GM12878 (cell line): ENCODE measurements at regions not wholly inside any gene's neighbourhood (a gene's known extent, or its start where the extent isn't known, plus 50 kb on each side); places are given as distances from the start of the nearest gene placed in this dataset.

ENCODE experiments used
- ATAC-seq: fragments of 200-7000 bp; cut with Tn5 transposase; 3 replicates; pipeline ENCODE4 v1.9.1; 2020; ENCODE audit warnings: mild to moderate bottlenecking, moderate library complexity
- BruUV-seq: library from RNA; stranded (reverse); fragments of 400-500 nt; replicated peaks from 2 replicates; lab custom pipeline; 2021; lab: Mats Ljungman, UMichigan
- CTCF ChIA-PET: fragments of 300-600 bp; sonication (Branson Sonifier 250); formaldehyde crosslinking; extraction: SDS; loops from one replicate; lab custom pipeline; 2021; ENCODE audit warnings: inconsistent platforms; lab: Yijun Ruan, JAX
- POLR2A ChIA-PET: fragments of 350-600 bp; formaldehyde crosslinking; extraction: SDS; loops from one replicate; lab custom pipeline; 2021; ENCODE audit warnings: inconsistent platforms; lab: Charles Lee
- RAD21 ChIA-PET: fragments of 300-600 bp; sonication (Branson Sonifier 250); formaldehyde crosslinking; loops from one replicate; lab custom pipeline; 2023; ENCODE audit warnings: antibody characterized with exemption; ENCODE audit not compliant: unreplicated experiment; lab: Charles Lee
- SMC1A ChIA-PET: fragments of 300-600 bp; sonication (Branson Sonifier 250); formaldehyde crosslinking; loops from one replicate; lab custom pipeline; 2023; ENCODE audit not compliant: unreplicated experiment, uncharacterized antibody; lab: Charles Lee
- DNase-seq: peaks from one replicate; pipeline ENCODE4 v3.0.0-alpha.2; 2011; ENCODE audit warnings: low read depth, low spot score
- FAIRE-seq: peaks from 3 replicates; lab custom pipeline; 2011; peaks lifted over from hg19 to GRCh38; lab: Jason Lieb, UNC
- H2AFZ ChIP-seq: 2 replicates; pipeline ENCODE4 v1.6.0; 2011; ENCODE audit warnings: low read depth, low read length, control low read depth; ENCODE audit not compliant: control insufficient read depth
- H3K27ac ChIP-seq: 2 replicates; pipeline ENCODE4 v1.5.1; 2011; ENCODE audit warnings: control low read depth; ENCODE audit not compliant: control insufficient read depth, insufficient read depth
- H3K27me3 ChIP-seq, 2 experiments: replicated peaks in 1 of 2; 2 replicates each; pipeline versions ENCODE4 v1.6.0 to v1.6.1; 2011; ENCODE audit warnings: low read length in 1 of 2; ENCODE audit not compliant: control insufficient read depth in 2 of 2, insufficient read depth in 2 of 2
- H3K36me3 ChIP-seq, 2 experiments: 2 replicates each; pipeline ENCODE4 v1.5.1; 2011; ENCODE audit warnings: low read length in 1 of 2; ENCODE audit not compliant: control insufficient read depth in 2 of 2, insufficient read depth in 2 of 2
- H3K4me1 ChIP-seq: 2 replicates; pipeline ENCODE4 v1.6.1; 2011; ENCODE audit warnings: mild to moderate bottlenecking, low read length, moderate library complexity, mixed read lengths; ENCODE audit not compliant: control insufficient read depth, insufficient read depth
- H3K4me2 ChIP-seq: 2 replicates; pipeline ENCODE4 v1.6.0; 2011; ENCODE audit warnings: control low read depth; ENCODE audit not compliant: control insufficient read depth, insufficient read depth
- H3K4me3 ChIP-seq: fragments of 200-600 bp; sonication (generic); 2 replicates; pipeline ENCODE4 v1.5.1; 2016
- H3K79me2 ChIP-seq: 2 replicates; pipeline ENCODE4 v1.6.0; 2011; ENCODE audit warnings: low read length; ENCODE audit not compliant: control insufficient read depth, insufficient read depth
- H3K9ac ChIP-seq: 2 replicates; pipeline ENCODE4 v1.8.0; 2011; ENCODE audit warnings: low read length, control low read depth, mixed read lengths; ENCODE audit not compliant: control insufficient read depth, insufficient read depth
- H3K9me3 ChIP-seq: replicated peaks from 3 replicates; pipeline ENCODE4 v1.5.1; 2011; ENCODE audit warnings: mild to moderate bottlenecking, low read length; ENCODE audit not compliant: control insufficient read depth, insufficient read depth
- H4K20me1 ChIP-seq: 2 replicates; pipeline ENCODE4 v1.6.0; 2011; ENCODE audit not compliant: control insufficient read depth, insufficient read depth
- BRCA1 ChIP-seq: IDR thresholded peaks from 2 replicates; pipeline ENCODE4 v1.6.1; 2011; ENCODE audit warnings: low read depth, low read length, improper control_type of control experiment
- CBX5 ChIP-seq: sonication (generic); IDR thresholded peaks from 2 replicates; pipeline ENCODE4 v1.6.1; 2016; ENCODE audit warnings: low read depth, moderate library complexity, mild to moderate bottlenecking, inconsistent platforms
- GATAD2B ChIP-seq: fragments of 450-650 bp; conservative IDR thresholded peaks from 2 replicates; pipeline ENCODE4 v1.6.1; 2017; ENCODE audit warnings: low read depth, mild to moderate bottlenecking, moderate library complexity
- HDAC2 ChIP-seq: fragments of 200-600 bp; sonication (generic); IDR thresholded peaks from 2 replicates; pipeline ENCODE4 v1.6.1; 2017
- KAT2A ChIP-seq: conservative IDR thresholded peaks from 2 replicates; pipeline ENCODE4 v1.6.1; 2011; ENCODE audit warnings: low read depth, low read length; ENCODE audit not compliant: control insufficient read depth
- NFYA ChIP-seq: IDR thresholded peaks from 2 replicates; pipeline ENCODE4 v1.6.1; 2011; ENCODE audit warnings: low read depth, mild to moderate bottlenecking, low read length, improper control_type of control experiment, borderline replicate concordance
- NFYB ChIP-seq: IDR thresholded peaks from 2 replicates; pipeline ENCODE4 v1.6.1; 2011; ENCODE audit warnings: low read depth, mild to moderate bottlenecking, low read length, improper control_type of control experiment, moderate library complexity; ENCODE audit not compliant: insufficient read depth
- RCOR1 ChIP-seq: conservative IDR thresholded peaks from 2 replicates; pipeline ENCODE4 v1.6.1; 2012; ENCODE audit warnings: low read depth, low read length, improper control_type of control experiment
- SMAD1 ChIP-seq: fragments of 450-650 bp; IDR thresholded peaks from 2 replicates; pipeline ENCODE4 v1.6.1; 2018; ENCODE audit warnings: mild to moderate bottlenecking, low read depth; ENCODE audit not compliant: partially characterized antibody
- SREBF2 ChIP-seq: IDR thresholded peaks from 2 replicates; pipeline ENCODE4 v1.6.1; 2012; ENCODE audit warnings: mild to moderate bottlenecking, low read length
- YBX1 ChIP-seq: fragments of 450-650 bp; IDR thresholded peaks from 2 replicates; pipeline ENCODE4 v1.6.1; 2016; ENCODE audit warnings: antibody characterized with exemption
- WGBS: methylation state at CpG from one replicate; pipeline ENCODE4 v1.1.6; 2016; ENCODE audit warnings: low lambda C conversion rate; ENCODE audit not compliant: insufficient replicate concordance, insufficient coverage; ENCODE audit errors: missing lambda C conversion rate; 5-methylcytosine and 5-hydroxymethylcytosine counted together
- in situ Hi-C: fragments of 300-500 bp; cut with MboI; formaldehyde crosslinking; loops from 9 replicates; pipeline ENCODE4 v1.14.3; 2018; ENCODE audit warnings: mixed read lengths
- intact Hi-C: fragments of 100-400 bp; cut with micrococcal nuclease; formaldehyde crosslinking; loops from one replicate; pipeline ENCODE4 v1.14.2; 2022; ENCODE audit not compliant: unreplicated experiment
- TF ChIP-seq, protein P1 (sequence below): fragments of 450-650 bp; IDR thresholded peaks from 2 replicates; pipeline ENCODE4 v1.6.1; 2016; ENCODE audit warnings: mild to moderate bottlenecking
- TF ChIP-seq, protein P2 (sequence below): fragments of 450-650 bp; formaldehyde crosslinking; IDR thresholded peaks from 2 replicates; pipeline ENCODE4 v1.5.0; 2022; ENCODE audit warnings: mild to moderate bottlenecking, missing genetic modification characterization
- TF ChIP-seq, protein P3 (sequence below): fragments of 450-650 bp; IDR thresholded peaks from 2 replicates; pipeline ENCODE4 v1.6.1; 2017; ENCODE audit warnings: low read depth, mild to moderate bottlenecking, moderate library complexity

DNA sequence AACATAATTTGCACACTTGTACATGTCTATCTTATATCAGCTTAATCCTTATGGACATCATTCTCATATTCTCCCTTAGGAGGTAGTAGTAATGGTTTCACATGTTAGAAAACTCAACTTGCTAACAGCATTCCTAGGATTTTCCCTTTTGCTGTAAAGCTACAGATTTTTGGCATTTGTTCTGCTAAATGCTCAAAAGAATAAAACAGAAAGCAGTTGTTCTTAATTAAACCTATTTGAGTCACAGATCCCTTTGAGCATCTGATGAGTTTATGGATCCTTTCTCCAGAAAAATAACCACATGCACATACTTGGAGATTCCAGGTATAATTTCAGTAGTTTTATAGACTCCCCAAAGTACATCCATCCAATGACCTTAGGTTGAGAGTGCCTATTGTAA is 122.9 kb upstream of the BET1 start:
- Histone ChIP-seq H3K9me3 (no peaks in the 10 kb centered on the region), H3K27me3 (no peaks in the 10 kb centered on the region), H3K79me2 (no peaks in the 10 kb centered on the region), H3K36me3 (no peaks in the 10 kb centered on the region), H4K20me1 (no peaks in the 10 kb centered on the region), H3K4me3 (no peak overlapping the region), H3K27ac (no peak overlapping the region), H3K4me1 (no peaks in the 10 kb centered on the region), H3K9ac (no peak overlapping the region), H3K4me2 (no peak overlapping the region), H2AFZ (no peak overlapping the region)
- in situ Hi-C loops = no loop called here
- ChIA-PET POLR2A (no interaction called here), RAD21 (no interaction called here), SMC1A (interaction anchor here (1.0 to 1.2 kb wide), 4 partner anchors 8 to 28 kb away, joined by 3 to 6 read pairs (median 4); no protein-coding TSS in a partner anchor), CTCF (interaction anchor here (0.7 kb wide), 1 partner anchor 104 kb away, joined by 3 read pairs; no protein-coding TSS in a partner anchor)
- ATAC-seq = no peak
- no TSS peak for BruUV-seq
- TF ChIP-seq NFYA = no peak
- TF ChIP-seq BRCA1 = no peak
- no peak for TF ChIP-seq YBX1
- FAIRE-seq = no peak
- intact Hi-C loops = no loop called here
- DNase-seq = no peak

DNA sequence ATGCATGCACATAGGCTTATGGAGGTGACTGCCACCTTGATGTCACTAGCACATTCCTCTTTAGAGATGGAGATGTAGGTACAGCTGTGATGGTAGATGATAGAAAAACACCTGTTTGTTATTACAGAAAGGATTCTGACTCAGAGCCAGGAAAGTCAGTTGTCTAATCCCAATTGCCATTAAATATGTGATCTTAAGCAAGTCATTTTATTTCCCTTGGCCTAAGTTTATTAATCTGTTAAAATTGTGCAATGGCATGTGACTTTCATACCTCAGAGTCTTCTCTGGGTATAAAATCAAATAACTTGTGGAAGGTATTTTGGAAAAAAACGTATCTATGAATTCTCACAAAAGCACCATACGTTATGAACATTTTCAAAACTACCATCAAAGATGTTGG is 123.9 kb upstream of the BET1 start:
- Histone ChIP-seq H3K4me1 (no peaks in the 10 kb centered on the region), H3K36me3 (no peaks in the 10 kb centered on the region), H3K27me3 (no peaks in the 10 kb centered on the region), H3K4me2 (no peak overlapping the region), H3K4me3 (no peak overlapping the region), H3K79me2 (no peaks in the 10 kb centered on the region), H3K9ac (no peak overlapping the region), H4K20me1 (no peaks in the 10 kb centered on the region), H2AFZ (no peak overlapping the region), H3K27ac (no peak overlapping the region), H3K9me3 (no peaks in the 10 kb centered on the region)
- no TSS peak for BruUV-seq
- ChIA-PET RAD21 (no interaction called here), CTCF (no interaction called here), SMC1A (no interaction called here), POLR2A (no interaction called here)
- FAIRE-seq = no peak
- ATAC-seq = no peak
- in situ Hi-C loops = no loop called here
- 9% methylated on average over 2 of the region's 2 CpGs for whole genome bisulfite sequencing
- DNase-seq = no peak
- intact Hi-C loops = no loop called here
- TF ChIP-seq CBX5 (no peak), GATAD2B (no peak), RCOR1 (no peak), BRCA1 (no peak), HDAC2 (no peak), SREBF2 (no peak), NFYB (no peak), KAT2A (no peak), SMAD1 (no peak)
- TF ChIP-seq, protein P1, sequence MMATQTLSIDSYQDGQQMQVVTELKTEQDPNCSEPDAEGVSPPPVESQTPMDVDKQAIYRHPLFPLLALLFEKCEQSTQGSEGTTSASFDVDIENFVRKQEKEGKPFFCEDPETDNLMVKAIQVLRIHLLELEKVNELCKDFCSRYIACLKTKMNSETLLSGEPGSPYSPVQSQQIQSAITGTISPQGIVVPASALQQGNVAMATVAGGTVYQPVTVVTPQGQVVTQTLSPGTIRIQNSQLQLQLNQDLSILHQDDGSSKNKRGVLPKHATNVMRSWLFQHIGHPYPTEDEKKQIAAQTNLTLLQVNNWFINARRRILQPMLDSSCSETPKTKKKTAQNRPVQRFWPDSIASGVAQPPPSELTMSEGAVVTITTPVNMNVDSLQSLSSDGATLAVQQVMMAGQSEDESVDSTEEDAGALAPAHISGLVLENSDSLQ = no peak
- TF ChIP-seq, protein P2, sequence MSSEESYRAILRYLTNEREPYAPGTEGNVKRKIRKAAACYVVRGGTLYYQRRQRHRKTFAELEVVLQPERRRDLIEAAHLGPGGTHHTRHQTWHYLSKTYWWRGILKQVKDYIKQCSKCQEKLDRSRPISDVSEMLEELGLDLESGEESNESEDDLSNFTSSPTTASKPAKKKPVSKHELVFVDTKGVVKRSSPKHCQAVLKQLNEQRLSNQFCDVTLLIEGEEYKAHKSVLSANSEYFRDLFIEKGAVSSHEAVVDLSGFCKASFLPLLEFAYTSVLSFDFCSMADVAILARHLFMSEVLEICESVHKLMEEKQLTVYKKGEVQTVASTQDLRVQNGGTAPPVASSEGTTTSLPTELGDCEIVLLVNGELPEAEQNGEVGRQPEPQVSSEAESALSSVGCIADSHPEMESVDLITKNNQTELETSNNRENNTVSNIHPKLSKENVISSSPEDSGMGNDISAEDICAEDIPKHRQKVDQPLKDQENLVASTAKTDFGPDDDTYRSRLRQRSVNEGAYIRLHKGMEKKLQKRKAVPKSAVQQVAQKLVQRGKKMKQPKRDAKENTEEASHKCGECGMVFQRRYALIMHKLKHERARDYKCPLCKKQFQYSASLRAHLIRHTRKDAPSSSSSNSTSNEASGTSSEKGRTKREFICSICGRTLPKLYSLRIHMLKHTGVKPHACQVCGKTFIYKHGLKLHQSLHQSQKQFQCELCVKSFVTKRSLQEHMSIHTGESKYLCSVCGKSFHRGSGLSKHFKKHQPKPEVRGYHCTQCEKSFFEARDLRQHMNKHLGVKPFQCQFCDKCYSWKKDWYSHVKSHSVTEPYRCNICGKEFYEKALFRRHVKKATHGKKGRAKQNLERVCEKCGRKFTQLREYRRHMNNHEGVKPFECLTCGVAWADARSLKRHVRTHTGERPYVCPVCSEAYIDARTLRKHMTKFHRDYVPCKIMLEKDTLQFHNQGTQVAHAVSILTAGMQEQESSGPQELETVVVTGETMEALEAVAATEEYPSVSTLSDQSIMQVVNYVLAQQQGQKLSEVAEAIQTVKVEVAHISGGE (CRISPR knock-in tag) = no peak
- TF ChIP-seq, protein P3, sequence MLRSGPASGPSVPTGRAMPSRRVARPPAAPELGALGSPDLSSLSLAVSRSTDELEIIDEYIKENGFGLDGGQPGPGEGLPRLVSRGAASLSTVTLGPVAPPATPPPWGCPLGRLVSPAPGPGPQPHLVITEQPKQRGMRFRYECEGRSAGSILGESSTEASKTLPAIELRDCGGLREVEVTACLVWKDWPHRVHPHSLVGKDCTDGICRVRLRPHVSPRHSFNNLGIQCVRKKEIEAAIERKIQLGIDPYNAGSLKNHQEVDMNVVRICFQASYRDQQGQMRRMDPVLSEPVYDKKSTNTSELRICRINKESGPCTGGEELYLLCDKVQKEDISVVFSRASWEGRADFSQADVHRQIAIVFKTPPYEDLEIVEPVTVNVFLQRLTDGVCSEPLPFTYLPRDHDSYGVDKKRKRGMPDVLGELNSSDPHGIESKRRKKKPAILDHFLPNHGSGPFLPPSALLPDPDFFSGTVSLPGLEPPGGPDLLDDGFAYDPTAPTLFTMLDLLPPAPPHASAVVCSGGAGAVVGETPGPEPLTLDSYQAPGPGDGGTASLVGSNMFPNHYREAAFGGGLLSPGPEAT = no peak
